Activated CD8-positive, alpha-beta memory T cell treated with anti-CD3 and anti-CD28 coated beads, Interleukin-2, amount 50 U/mL, for 1 hour (primary cell): ENCODE measurements at regions not wholly inside any gene's neighbourhood (a gene's known extent, or its start where the extent isn't known, plus 50 kb on each side); places are given as distances from the start of the nearest gene placed in this dataset.

Experiments used
- DNase-seq: peaks from one replicate; pipeline ENCODE4 v3.0.0-alpha.2; 2020; ENCODE audit errors: extremely low read depth

DNA sequence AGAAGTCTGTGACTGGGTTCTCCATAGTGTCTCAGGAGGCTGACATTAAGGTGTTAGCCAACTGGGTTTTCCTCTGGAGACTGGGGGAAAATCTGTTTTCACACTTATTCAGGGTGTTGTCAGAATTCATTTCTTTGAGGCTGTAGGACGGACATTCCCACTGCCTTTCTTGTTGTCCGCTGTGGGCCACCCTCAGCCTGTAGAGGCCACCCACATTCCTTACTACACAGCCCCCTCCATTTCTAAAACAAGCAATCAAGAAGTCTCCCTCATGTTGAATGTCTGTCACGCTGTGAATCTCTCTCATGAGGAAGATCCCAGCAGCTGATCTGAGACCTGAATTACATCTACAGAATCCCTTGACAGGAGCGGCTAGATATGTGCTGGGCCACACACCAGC lies 295.5 kb upstream of the RUNX1 start:
- DNase-seq: no peak

DNA sequence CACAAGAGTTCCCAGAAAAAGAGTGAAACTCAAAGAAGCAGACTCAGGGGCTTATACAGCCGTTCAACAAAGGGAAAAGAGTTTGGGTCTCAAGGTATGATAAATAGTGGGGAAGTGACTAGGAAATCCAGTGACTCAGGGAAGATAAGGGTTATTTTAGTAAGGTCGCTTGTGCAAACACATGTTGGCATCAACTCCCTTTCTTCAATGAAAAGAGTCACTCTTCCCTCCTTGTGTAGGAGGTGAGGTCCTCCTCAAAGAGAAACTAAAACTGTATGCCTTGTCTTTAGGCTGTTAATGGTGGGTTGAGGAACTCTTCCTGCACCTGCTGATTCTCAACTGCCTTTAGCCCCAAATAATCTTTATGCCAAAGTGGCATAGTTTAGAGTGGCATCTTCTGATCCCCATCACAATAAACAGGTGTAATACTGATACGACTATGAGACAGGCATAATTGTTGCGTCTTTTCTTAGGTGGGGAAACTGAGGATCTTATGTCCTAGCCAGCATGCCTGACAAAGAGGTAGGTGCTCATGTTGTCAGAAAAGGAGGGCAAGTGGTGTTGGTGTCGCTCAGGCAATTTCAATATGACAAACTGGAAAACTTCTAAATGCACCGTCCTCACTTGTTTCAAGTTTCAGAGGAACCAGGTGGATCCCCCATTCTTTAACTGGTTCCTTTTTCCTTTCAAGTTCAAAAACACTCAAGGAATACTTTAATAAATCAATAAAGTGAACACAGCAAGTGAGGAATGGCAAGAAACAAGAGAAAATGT lies 294.1 kb upstream of the RUNX1 start:
- DNase-seq: no peak

GRCh38 chr21:35342440-35342839 lies 293.3 kb upstream of the RUNX1 start:
- no peak for DNase-seq

- DNase-seq: no peak
Measured at GRCh38 chr21:35340273-35340672, 291.2 kb upstream of the RUNX1 start.

DNA sequence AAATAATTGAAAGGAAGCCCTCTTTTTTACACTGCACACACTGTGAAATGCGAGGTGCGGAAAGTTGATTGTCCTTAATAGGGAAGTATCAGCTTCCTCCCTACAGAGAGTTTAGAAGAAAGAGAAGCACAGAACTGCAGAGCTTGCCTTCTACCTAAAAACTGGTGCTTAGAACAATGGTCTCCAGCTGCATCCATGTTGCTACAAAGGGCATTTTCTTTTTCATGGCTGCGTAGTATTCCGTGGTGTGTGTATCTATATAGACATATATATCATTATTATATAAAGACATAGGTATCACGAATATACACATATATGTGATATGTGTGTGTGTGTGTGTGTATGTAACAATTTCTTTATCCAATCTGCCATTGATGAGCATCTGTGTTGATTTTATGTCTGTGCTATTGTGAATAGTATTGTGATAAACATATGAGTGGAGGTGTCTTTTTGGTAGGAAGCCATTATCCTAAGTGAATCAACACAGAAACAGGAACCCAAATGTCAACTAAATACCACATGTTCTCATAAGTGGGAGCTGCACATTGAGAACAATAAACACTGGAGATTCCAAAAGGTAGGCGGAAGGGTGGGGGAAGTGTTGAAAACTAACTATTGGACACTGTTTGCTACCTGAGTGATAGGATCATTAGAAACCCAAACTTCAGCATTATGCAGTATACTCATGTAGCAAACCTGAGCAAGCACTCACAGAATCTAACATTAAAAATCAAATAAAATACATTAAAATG lies 290.0 kb upstream of the RUNX1 start:
- DNase-seq: no peak

GRCh38 chr21:35338281-35338680 lies 289.2 kb upstream of the RUNX1 start:
- DNase-seq: no peak

GRCh38 chr21:35337573-35337972 lies 288.5 kb upstream of the RUNX1 start:
- DNase-seq: no peak

- DNase-seq: no peak
Measured at GRCh38 chr21:35336534-35336933, 287.4 kb upstream of the RUNX1 start.

DNA sequence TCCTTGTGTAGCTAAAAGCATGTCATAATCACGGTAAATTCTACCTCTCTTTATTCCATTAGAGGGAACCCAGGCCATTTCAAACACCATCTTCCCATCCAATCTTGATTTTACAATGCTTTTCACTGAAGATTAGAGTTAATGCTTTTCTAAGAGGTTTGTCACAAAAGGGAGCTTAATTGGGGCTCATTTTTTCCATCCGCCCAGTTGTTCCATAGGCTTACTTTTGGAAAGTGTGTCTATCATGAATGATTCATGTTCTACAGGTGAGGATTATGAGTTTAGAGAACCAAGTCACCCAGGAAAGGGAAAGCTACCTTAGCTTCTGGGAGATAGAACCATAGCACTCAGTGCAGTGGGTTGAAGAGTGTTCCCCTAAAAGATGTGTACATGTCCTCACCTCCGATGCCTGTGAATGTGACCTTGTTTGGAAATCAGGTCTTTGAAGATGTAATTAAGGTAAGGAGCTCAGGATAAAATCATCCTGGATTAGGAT lies 286.9 kb upstream of the RUNX1 start:
- DNase-seq: no peak

- no peak for DNase-seq
Measured at GRCh38 chr21:35333831-35334618, 284.9 kb upstream of the RUNX1 start.

DNA sequence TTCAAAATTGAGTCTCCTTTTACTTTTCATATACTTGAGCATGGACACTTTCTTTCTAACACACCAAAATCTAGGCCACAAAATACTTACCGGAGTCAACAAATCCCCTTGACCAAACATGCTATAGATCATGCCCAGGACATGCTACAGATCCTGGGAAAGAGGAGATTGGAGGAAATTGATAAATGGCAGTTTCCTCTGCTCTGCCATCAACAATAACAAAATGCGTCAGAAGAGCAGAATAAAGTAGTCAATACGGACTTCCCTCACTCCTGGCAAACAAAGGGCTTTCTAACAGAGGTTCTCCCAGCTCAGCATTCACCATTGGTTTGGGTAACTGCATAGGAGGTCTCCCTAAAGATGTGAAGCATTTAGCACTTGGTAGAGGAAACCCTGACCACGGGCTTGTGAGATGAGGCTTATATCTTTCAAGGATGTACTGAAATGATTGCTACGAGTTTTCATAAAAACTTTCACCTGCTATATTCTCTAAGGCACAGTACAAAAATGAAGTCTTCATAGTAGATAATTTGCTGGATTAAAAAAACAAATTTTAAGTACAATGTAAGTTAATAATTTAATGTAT lies 283.8 kb upstream of the RUNX1 start:
- no peak for DNase-seq

- no peak for DNase-seq
Measured at GRCh38 chr21:35329940-35330660, 281.0 kb upstream of the RUNX1 start.

- no peak for DNase-seq
Measured at GRCh38 chr21:35328856-35329455, 279.9 kb upstream of the RUNX1 start.

DNA sequence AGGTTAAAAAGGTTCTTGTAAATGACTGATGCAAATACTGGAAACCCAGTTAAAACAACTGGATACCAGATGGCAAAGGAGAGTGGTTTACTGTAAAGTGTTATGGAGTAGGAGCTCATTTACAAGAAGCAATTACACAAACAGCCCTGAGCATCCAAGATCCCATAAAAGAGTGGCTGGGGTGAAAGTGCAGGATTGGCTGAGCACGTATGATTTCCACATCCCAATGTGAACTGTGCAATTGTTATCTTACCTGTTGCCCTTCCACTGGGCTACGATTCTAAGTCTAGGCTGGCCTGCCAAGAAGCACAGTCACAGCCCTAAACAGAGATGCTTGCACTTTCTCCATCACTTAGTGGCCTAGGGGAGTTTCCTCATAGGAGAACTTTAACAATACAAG lies 277.6 kb upstream of the RUNX1 start:
- DNase-seq: no peak

DNA sequence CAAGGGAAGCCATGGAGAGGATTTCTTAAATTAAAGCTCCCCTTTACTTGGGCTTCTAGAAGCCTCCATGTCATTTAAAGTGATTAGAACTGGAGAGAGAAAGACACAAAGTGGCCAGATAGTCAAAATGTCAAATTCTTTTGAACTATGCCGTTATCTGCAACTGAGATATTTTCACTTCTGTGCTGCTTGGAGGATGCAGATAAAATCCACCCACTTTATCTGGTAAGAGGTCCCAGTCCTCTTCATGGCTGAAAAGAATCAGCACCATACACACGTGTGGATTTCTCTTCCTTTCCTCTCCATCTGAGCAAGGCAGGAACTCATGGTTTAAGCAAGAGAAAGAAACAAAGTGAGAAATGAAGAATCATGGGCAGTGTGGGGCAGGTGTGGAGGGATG lies 276.9 kb upstream of the RUNX1 start:
- no peak for DNase-seq

GRCh38 chr21:35324372-35325220 lies 275.5 kb upstream of the RUNX1 start:
- DNase-seq: no peak

GRCh38 chr21:35323947-35324346 lies 274.8 kb upstream of the RUNX1 start:
- DNase-seq: no peak

- DNase-seq: no peak
Measured at GRCh38 chr21:35321322-35322200, 272.5 kb upstream of the RUNX1 start.

GRCh38 chr21:35319684-35320283 lies 270.7 kb upstream of the RUNX1 start:
- DNase-seq: no peak
